ENCODE measurements at regions not wholly inside any gene's neighbourhood (a gene's known extent, or its start where the extent isn't known, plus 50 kb on each side); places are given as distances from the start of the nearest gene placed in this dataset.

- DNase-seq (ENCODE audit: low spot score) = no peak
- H3K9me3 ChIP-seq (ENCODE audit: control insufficient read depth in 4 of 4, low read length in 3 of 4) = no peaks in the 10 kb centered on the region
- H3K27me3 ChIP-seq (ENCODE audit: control insufficient read depth in 4 of 4, insufficient read depth in 4 of 4, low read length in 3 of 4) = no peaks in the 10 kb centered on the region
- H3K4me1 ChIP-seq (ENCODE audit: control insufficient read depth in 4 of 4, insufficient read depth in 4 of 4, low read length in 3 of 4) = no peaks in the 10 kb centered on the region
- H3K9ac ChIP-seq (ENCODE audit: low read depth in 1 of 2, low read length in 2 of 2) = no peak overlapping the region
- H3K36me3 ChIP-seq (ENCODE audit: control insufficient read depth in 4 of 4, insufficient read depth in 3 of 4, low read depth in 1 of 4, low read length in 3 of 4) = no peaks in the 10 kb centered on the region
- TF ChIP-seq RXRA (IDR thresholded peaks at IDR 0.05) = no peak
- no peak for TF ChIP-seq JUND (IDR thresholded peaks at IDR 0.05)
- no peak for TF ChIP-seq RAD21 (IDR thresholded peaks at IDR 0.05)
- TF ChIP-seq NR2F2 (IDR thresholded peaks at IDR 0.05) = no peak
- no peak for TF ChIP-seq TAF1 (conservative IDR thresholded peaks at IDR 0.05)
- no peak for TF ChIP-seq YY1 (IDR thresholded peaks at IDR 0.05)
- no peak overlapping the region for H3K27ac ChIP-seq (ENCODE audit: low read depth in 1 of 2, low read length in 2 of 2)
- no peak overlapping the region for H3K4me3 ChIP-seq (ENCODE audit: low read depth in 1 of 3, low read length in 3 of 3)
- WGBS = 93% methylated on average over 9 of the region's 9 CpGs
These were observed 593.0 kb downstream of the ACTL7B start for GRCh38 chr9:108262836-108263235.

- no peak for DNase-seq (ENCODE audit: low spot score)
- Histone ChIP-seq H3K4me3 (ENCODE audit: low read depth in 1 of 3, low read length in 3 of 3) (no peak overlapping the region), H3K36me3 (ENCODE audit: control insufficient read depth in 4 of 4, insufficient read depth in 3 of 4, low read depth in 1 of 4, low read length in 3 of 4) (no peaks in the 10 kb centered on the region), H3K27ac (ENCODE audit: low read depth in 1 of 2, low read length in 2 of 2) (no peak overlapping the region), H3K9me3 (ENCODE audit: control insufficient read depth in 4 of 4, low read length in 3 of 4) (no peaks in the 10 kb centered on the region), H3K9ac (ENCODE audit: low read depth in 1 of 2, low read length in 2 of 2) (no peak overlapping the region), H3K27me3 (ENCODE audit: control insufficient read depth in 4 of 4, insufficient read depth in 4 of 4, low read length in 3 of 4) (no peaks in the 10 kb centered on the region), H3K4me1 (ENCODE audit: control insufficient read depth in 4 of 4, insufficient read depth in 4 of 4, low read length in 3 of 4) (no peaks in the 10 kb centered on the region)
- WGBS = 94% methylated on average over 5 of the region's 5 CpGs
- no peak for TF ChIP-seq HNF4G (IDR thresholded peaks at IDR 0.05)
- TF ChIP-seq YY1 (IDR thresholded peaks at IDR 0.05) = no peak
- TF ChIP-seq NR2F2 (IDR thresholded peaks at IDR 0.05) = no peak
- no peak for TF ChIP-seq RAD21 (IDR thresholded peaks at IDR 0.05)
- TF ChIP-seq EGR1 (IDR thresholded peaks at IDR 0.05; ENCODE audit: low read depth in 2 of 2) = no peak
- no peak for TF ChIP-seq TAF1 (conservative IDR thresholded peaks at IDR 0.05)
- TF ChIP-seq ZBTB33 (IDR thresholded peaks at IDR 0.05) = no peak
- no peak for TF ChIP-seq CTCF (IDR thresholded peaks at IDR 0.05; ENCODE audit: low read depth, low read length, missing input control)
- no peak for TF ChIP-seq SP1 (IDR thresholded peaks at IDR 0.05)
- TF ChIP-seq FOXA1 (IDR thresholded peaks at IDR 0.05) = no peak
- TF ChIP-seq FOXA2 (IDR thresholded peaks at IDR 0.05) = no peak
- no peak for TF ChIP-seq ATF3 (IDR thresholded peaks at IDR 0.05)
- no peak for TF ChIP-seq GABPA (IDR thresholded peaks at IDR 0.05 in 1 of 2, conservative IDR thresholded peaks at IDR 0.05 in 1 of 2)
- TF ChIP-seq REST (IDR thresholded peaks at IDR 0.05) = no peak
- TF ChIP-seq HNF4A (conservative IDR thresholded peaks at IDR 0.05) = no peak
- no peak for TF ChIP-seq JUND (IDR thresholded peaks at IDR 0.05)
These were observed 595.7 kb downstream of the ACTL7B start for GRCh38 chr9:108259917-108260675.
